Neutrophil (primary cell): ENCODE measurements at regions not wholly inside any gene's neighbourhood (a gene's known extent, or its start where the extent isn't known, plus 50 kb on each side); places are given as distances from the start of the nearest gene placed in this dataset.
"Not testable (repeated sequence)": the region's sequence is repeated elsewhere in the genome, so short reads cannot be mapped to it uniquely, and the experiment has no call there.

Source experiments
- H3K27ac ChIP-seq: fragments of 200-600 bp; sonication (generic); 2 replicates; pipeline ENCODE4 v1.5.1; 2016; ENCODE audit warnings: mild to moderate bottlenecking, moderate library complexity
- H3K27me3 ChIP-seq: fragments of 200-600 bp; sonication (generic); 2 replicates; pipeline ENCODE4 v1.6.0; 2016; ENCODE audit warnings: mild to moderate bottlenecking
- H3K36me3 ChIP-seq: fragments of 200-600 bp; sonication (generic); 2 replicates; pipeline ENCODE4 v1.5.1; 2017
- H3K4me1 ChIP-seq, 2 experiments: fragments of 200-600 bp in 1 of 2; sonication (generic) in 1 of 2; 1 replicate in 1 of 2; 2 replicates in 1 of 2; pipeline versions ENCODE4 v1.5.1 to v1.6.1; 2013 to 2016; ENCODE audit warnings: low read depth in 1 of 2, low read length in 1 of 2, mild to moderate bottlenecking in 1 of 2, moderate library complexity in 1 of 2; ENCODE audit not compliant: control insufficient read depth in 1 of 2, insufficient read depth in 1 of 2
- H3K4me3 ChIP-seq, 2 experiments: fragments of 200-600 bp in 1 of 2; sonication (generic) in 1 of 2; 1 replicate in 1 of 2; 2 replicates in 1 of 2; pipeline ENCODE4 v1.5.1; 2013 to 2016; ENCODE audit warnings: low read depth in 1 of 2, low read length in 1 of 2, mild to moderate bottlenecking in 1 of 2, moderate library complexity in 1 of 2
- H3K9me3 ChIP-seq: fragments of 200-600 bp; sonication (generic); 2 replicates; pipeline ENCODE4 v1.5.1; 2016

GRCh38 chr5:177941386-177941785 lies 54.7 kb downstream of the PROP1 start:
- H3K36me3 ChIP-seq, H3K27ac ChIP-seq, H3K4me3 ChIP-seq, H3K4me1 ChIP-seq, H3K9me3 ChIP-seq: not testable (repeated sequence)
- peaks cover 69% of the 10 kb centered on the region for H3K27me3 ChIP-seq

DNA sequence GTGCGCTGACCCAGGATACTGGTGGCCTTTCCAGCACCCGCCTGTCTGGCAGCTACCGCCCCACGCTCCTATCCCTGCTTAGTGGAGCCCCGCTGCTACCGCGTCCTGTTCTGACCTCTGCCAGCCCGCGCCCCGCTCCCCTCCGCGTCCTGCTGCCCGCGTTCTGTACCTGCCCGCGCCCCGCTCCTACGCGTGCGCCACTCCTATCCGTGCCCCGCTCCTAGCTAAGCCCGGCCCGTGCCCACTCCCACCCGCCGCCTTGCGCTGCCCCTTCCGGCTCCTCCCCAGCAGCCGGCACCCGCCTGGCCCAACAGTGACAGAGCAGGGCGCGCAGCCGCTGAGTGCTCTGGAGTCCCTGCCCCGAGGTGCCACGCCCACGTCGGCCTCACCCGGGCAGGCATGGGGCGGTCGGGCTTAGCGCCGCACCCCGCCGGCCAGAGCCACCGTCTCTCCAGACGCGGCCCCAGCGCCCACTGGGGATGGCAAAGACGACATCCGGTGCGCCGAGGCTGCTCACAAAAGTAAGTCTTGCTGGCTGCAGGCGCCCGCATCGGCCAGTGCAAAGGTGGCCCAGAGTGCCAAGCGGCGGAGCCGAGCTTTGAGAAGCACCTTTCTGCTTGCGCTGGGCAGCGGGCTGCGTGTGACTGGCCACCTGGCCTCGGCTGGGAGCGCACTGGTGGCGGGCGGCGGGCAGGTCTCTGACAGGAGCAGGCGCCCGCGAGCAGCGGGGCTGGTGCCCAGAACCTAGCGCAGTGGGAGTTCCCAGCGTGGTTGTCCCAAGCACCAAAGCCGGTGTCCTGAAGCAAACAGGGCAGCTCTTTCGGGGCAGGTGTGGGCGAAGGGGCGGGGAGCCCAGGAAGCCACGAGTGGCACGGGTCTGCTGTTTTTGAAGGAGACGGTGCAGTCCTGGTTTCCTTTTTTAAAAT lies 56.5 kb downstream of the PROP1 start:
- not testable (repeated sequence) for H3K9me3 ChIP-seq, H3K4me3 ChIP-seq, H3K27ac ChIP-seq, H3K36me3 ChIP-seq, H3K4me1 ChIP-seq
- H3K27me3 ChIP-seq, result peaks cover 54% of the 10 kb centered on the region

DNA sequence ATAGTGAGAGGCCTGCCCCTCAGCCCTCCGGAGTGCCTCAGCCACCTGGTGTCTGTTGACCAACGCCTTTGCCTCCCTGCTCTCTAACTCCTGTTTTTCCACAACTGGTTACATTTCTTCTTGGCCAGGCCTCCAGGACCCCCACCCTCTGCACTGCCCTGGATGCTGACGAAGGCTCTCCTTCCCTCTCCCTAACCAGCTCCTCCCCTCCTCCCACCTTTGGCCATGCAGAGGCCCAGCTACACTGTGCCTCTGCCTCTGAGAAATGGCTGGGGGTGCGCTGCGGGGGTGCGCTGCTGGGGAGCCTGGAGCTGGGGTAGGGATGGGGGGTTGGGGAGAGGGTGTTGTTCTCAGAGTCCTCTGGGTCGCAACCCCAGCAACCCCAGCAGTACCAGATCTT lies 57.3 kb downstream of the PROP1 start:
- H3K9me3 ChIP-seq, H3K36me3 ChIP-seq, H3K4me3 ChIP-seq, H3K27ac ChIP-seq, H3K4me1 ChIP-seq: not testable (repeated sequence)
- peaks cover 47% of the 10 kb centered on the region for H3K27me3 ChIP-seq

GRCh38 chr5:177934233-177934632 lies 61.8 kb downstream of the PROP1 start:
- H3K9me3 ChIP-seq, H3K4me3 ChIP-seq, H3K36me3 ChIP-seq, H3K27ac ChIP-seq, H3K4me1 ChIP-seq: not testable (repeated sequence)
- H3K27me3 ChIP-seq, result peaks cover 11% of the 10 kb centered on the region

GRCh38 chr5:177930269-177931022 lies 65.6 kb downstream of the PROP1 start:
- not testable (repeated sequence) for H3K27ac ChIP-seq, H3K27me3 ChIP-seq, H3K9me3 ChIP-seq, H3K36me3 ChIP-seq, H3K4me1 ChIP-seq, H3K4me3 ChIP-seq

DNA sequence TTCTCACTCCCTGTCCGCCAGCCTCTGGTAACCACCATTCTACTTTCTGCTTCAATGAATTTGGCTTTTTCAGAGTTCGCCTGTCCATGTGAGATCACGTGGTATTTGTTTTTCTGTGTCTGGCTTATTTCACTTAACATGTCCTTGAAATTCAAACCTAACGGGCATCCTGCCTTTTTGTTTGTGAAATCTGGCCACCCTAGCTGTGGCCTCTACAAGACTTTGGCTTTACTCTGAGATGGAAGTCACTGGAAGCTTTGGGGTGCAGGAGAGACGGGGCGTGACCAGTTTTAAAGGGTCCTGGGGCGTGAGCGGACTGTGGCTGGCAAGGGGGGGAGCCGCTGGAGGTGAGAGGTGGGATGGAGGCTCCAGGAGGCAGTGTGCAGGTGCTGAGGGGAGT lies 66.4 kb downstream of the PROP1 start:
- not testable (repeated sequence) for H3K9me3 ChIP-seq, H3K4me1 ChIP-seq, H3K27ac ChIP-seq, H3K27me3 ChIP-seq, H3K36me3 ChIP-seq, H3K4me3 ChIP-seq

DNA sequence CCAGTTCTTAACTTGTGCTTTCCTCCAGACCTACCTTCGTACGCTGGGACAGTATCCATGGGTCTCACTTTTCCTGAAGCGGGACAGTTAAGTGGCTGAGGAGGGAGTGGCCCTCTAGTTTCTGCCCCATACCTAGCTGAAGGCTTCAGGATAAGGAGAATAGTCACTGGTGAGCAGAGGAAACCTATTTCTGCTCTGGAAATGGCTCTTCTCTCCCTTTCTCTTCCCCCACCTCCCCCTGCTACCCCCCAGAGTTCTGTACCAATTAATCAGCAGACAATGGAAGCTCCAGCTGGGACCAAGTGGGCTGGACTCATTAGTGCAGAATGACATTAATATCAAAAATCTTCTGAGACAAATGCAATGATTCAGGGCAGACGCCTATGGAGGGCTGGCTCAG lies 68.5 kb downstream of the PROP1 start:
- not testable (repeated sequence) for H3K9me3 ChIP-seq, H3K4me1 ChIP-seq, H3K27ac ChIP-seq, H3K4me3 ChIP-seq, H3K27me3 ChIP-seq, H3K36me3 ChIP-seq

GRCh38 chr5:177924577-177924976 lies 71.5 kb downstream of the PROP1 start:
- H3K27me3 ChIP-seq, H3K4me3 ChIP-seq, H3K9me3 ChIP-seq, H3K27ac ChIP-seq, H3K36me3 ChIP-seq, H3K4me1 ChIP-seq: not testable (repeated sequence)

GRCh38 chr5:177923837-177924236 lies 72.2 kb downstream of the PROP1 start:
- not testable (repeated sequence) for H3K27me3 ChIP-seq, H3K9me3 ChIP-seq

DNA sequence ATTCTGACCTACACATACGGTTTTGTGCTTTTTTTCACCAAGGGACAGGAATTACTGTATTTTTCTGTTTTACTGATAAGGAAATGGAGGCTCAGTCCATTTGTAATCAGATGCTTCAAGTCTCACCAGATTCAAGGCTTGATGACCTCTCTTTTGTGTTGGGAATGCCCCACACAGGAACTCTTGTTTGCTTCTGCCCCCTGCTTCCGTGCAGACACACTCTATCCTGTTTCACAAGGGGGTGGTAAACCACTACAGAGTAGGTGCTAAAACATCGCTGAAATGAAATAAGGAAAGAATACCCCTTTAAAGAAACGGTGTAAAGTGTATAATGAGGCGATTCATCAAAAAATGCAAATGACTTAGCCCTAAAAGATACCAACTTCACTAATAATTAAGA lies 72.9 kb downstream of the PROP1 start:
- not testable (repeated sequence) for H3K27ac ChIP-seq, H3K4me3 ChIP-seq, H3K36me3 ChIP-seq, H3K4me1 ChIP-seq, H3K9me3 ChIP-seq, H3K27me3 ChIP-seq

More at GRCh38 chr5:177923837-177924236, 72.2 kb downstream of the PROP1 start:
- H3K4me3 ChIP-seq, H3K4me1 ChIP-seq, H3K27ac ChIP-seq, H3K36me3 ChIP-seq: not testable (repeated sequence)

GRCh38 chr5:177909261-177909660 lies 86.8 kb downstream of the PROP1 start:
- not testable (repeated sequence) for H3K9me3 ChIP-seq, H3K4me3 ChIP-seq, H3K4me1 ChIP-seq, H3K27me3 ChIP-seq, H3K27ac ChIP-seq, H3K36me3 ChIP-seq

DNA sequence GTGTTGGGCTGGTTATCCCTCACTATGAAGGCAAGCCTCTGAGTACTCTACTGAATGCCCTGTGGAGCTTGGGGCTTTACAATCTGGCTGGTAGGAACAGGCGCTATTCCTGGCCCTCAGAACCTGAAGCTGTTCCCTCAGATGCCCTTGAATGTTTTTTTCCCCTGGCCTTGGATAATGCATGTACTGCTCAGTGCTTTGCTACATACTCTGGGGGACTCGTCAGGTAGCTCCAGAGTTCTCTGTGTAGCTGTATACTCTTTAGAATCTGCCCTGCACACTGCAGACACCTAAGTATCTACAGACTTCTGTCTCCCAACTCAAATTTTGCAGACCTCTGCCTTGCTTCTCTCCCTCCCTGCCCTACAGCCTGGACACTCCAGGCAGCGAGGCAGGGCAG lies 93.2 kb downstream of the PROP1 start:
- not testable (repeated sequence) for H3K9me3 ChIP-seq

GRCh38 chr5:177900066-177900465 lies 96.0 kb downstream of the PROP1 start:
- not testable (repeated sequence) for H3K36me3 ChIP-seq, H3K4me3 ChIP-seq, H3K27ac ChIP-seq, H3K4me1 ChIP-seq, H3K27me3 ChIP-seq, H3K9me3 ChIP-seq

More for the DNA sequence above, 93.2 kb downstream of the PROP1 start:
- not testable (repeated sequence) for H3K27ac ChIP-seq, H3K36me3 ChIP-seq, H3K4me3 ChIP-seq, H3K27me3 ChIP-seq, H3K4me1 ChIP-seq
